ENCODE measurements at regions not wholly inside any gene's neighbourhood (a gene's known extent, or its start where the extent isn't known, plus 50 kb on each side); places are given as distances from the start of the nearest gene placed in this dataset.

DNA sequence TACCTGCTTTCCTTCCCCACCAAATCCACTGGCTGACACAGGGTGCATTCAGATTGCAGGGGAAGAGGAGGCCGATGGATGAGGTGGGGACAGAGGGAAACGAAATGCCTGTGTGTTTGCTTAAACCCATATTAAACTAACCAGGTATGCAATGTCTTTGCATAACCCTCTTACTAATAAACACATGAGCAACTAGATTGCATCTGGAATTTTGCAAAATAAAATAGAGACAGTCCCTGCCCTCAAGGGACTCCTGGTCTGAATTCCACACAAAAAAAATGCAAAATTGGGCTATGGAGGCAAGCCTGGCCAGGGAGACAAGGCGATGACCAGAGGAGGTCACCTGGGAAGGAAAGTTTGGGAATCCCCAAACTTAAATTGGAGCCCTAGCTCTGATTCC, 202.9 kb downstream of the ACTL7B start:
- no peak for TF ChIP-seq POLR2AphosphoS5 (IDR thresholded peaks at IDR 0.05; ENCODE audit: insufficient read depth in 1 of 2, low read depth in 1 of 2)
- TF ChIP-seq, protein P1, sequence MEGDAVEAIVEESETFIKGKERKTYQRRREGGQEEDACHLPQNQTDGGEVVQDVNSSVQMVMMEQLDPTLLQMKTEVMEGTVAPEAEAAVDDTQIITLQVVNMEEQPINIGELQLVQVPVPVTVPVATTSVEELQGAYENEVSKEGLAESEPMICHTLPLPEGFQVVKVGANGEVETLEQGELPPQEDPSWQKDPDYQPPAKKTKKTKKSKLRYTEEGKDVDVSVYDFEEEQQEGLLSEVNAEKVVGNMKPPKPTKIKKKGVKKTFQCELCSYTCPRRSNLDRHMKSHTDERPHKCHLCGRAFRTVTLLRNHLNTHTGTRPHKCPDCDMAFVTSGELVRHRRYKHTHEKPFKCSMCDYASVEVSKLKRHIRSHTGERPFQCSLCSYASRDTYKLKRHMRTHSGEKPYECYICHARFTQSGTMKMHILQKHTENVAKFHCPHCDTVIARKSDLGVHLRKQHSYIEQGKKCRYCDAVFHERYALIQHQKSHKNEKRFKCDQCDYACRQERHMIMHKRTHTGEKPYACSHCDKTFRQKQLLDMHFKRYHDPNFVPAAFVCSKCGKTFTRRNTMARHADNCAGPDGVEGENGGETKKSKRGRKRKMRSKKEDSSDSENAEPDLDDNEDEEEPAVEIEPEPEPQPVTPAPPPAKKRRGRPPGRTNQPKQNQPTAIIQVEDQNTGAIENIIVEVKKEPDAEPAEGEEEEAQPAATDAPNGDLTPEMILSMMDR (IDR thresholded peaks at IDR 0.05), result no peak
- no peak for TF ChIP-seq POLR2A (IDR thresholded peaks at IDR 0.05)

All from vagina (tissue), 2 donors.